ENCODE measurements at regions not wholly inside any gene's neighbourhood (a gene's known extent, or its start where the extent isn't known, plus 50 kb on each side); places are given as distances from the start of the nearest gene placed in this dataset.

DNA sequence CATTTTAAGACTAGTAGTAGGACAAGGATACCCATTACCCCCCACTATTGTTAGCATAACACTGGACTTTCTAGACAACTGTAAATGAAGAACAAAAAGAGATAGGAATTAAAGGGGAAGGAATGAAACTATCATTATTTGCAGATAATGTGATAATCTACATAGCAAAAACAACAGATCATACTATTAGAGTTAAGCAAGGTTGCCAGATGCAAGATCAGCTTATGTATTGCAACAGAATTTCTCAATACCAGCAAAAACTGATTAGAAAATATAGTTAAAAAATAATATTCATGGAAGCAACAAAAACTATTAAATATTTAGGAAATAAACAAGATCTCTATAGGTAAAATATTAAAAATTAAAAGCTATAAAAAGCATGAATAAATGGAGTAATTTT, 194.4 kb upstream of the SPRED2 start:
- intact Hi-C loops (cut with micrococcal nuclease) = no loop called here
- Histone ChIP-seq H4K5ac (ENCODE audit: low read depth, low read length) (no peak overlapping the region), H2BK15ac (ENCODE audit: low read depth, low read length) (no peak overlapping the region), H3K9me3 (ENCODE audit: control insufficient read depth, insufficient read depth, low read length) (peaks cover 2% of the 10 kb centered on the region; the same call in 1 of the 2 replicates), H3K14ac (replicated peaks; ENCODE audit: low read depth, low read length) (no peak overlapping the region), H3K9ac (ENCODE audit: low read depth, low read length) (no peak overlapping the region), H3K27me3 (ENCODE audit: control insufficient read depth, insufficient read depth, low read length) (peaks cover 17% of the 10 kb centered on the region), H2BK5ac (ENCODE audit: low read depth, low read length, poor library complexity, severe bottlenecking) (no peak overlapping the region), H3K4me1 (ENCODE audit: control insufficient read depth, insufficient read depth, low read length) (peaks cover 7% of the 10 kb centered on the region; the same call in 1 of the 2 replicates), H3K4ac (ENCODE audit: low read depth, low read length) (no peak overlapping the region), H4K20me1 (ENCODE audit: insufficient read depth, low read length) (no peaks in the 10 kb centered on the region), H2AK9ac (replicated peaks; ENCODE audit: low read depth, low read length, poor library complexity) (no peak overlapping the region), H3K27ac (ENCODE audit: insufficient read depth, low read length) (no peak overlapping the region), H3K36me3 (ENCODE audit: control insufficient read depth, insufficient read depth, low read length) (no peaks in the 10 kb centered on the region), H3K18ac (ENCODE audit: low read depth, low read length) (no peak overlapping the region), H4K91ac (ENCODE audit: insufficient read depth, low read depth, low read length) (no peak overlapping the region), H2BK20ac (ENCODE audit: low read depth, low read length) (no peak overlapping the region), H3K9me1 (ENCODE audit: insufficient read depth, low read length) (peaks cover 3% of the 10 kb centered on the region; the same call in 1 of the 2 replicates), H3K79me1 (ENCODE audit: low read depth in 1 of 2, low read length in 2 of 2) (no peaks in the 10 kb centered on the region), H3K56ac (ENCODE audit: extremely low read depth, insufficient read depth, low read length) (no peak overlapping the region), H4K8ac (ENCODE audit: low read depth in 2 of 2, low read length in 2 of 2) (no peak overlapping the region), H2AK5ac (ENCODE audit: low read depth, low read length) (no peak overlapping the region), H2AFZ (replicated peaks; ENCODE audit: low read length, poor library complexity) (no peak overlapping the region), H3K23ac (ENCODE audit: low read depth, low read length) (no peak overlapping the region), H3K4me2 (ENCODE audit: low read depth, low read length) (no peak overlapping the region), H2BK120ac (ENCODE audit: low read depth, low read length) (no peak overlapping the region), H3K4me3 (ENCODE audit: insufficient read depth, low read depth, low read length) (no peak overlapping the region)
- DNase-seq (no peak), ATAC-seq (ENCODE audit: low read depth) (no peak)
- CTCF ChIA-PET = interaction anchor here (0.5 to 1.4 kb wide), 3 partner anchors 14 to 953 kb away, joined by 3 to 5 read pairs (median 3); no protein-coding TSS in a partner anchor
- POLR2A ChIA-PET (ENCODE audit: unreplicated experiment) = no interaction called here
- dilution Hi-C loops (cut with HindIII; ENCODE audit: low sequenced_read_pairs, unreplicated experiment) = no loop called here
- TF ChIP-seq CEBPB (IDR thresholded peaks at IDR 0.05; ENCODE audit: low read depth, low read length) (peak; percentile 24; the same call in 1 of the 2 replicates), CHD1 (IDR thresholded peaks at IDR 0.05; ENCODE audit: low read depth, low read length) (no peak)
- in situ Hi-C loops (cut with MboI; ENCODE audit: low sequenced_read_pairs) = loop anchor here (25.0 kb wide), 1 partner anchor 785 kb away; no protein-coding TSS in a partner anchor
- no TSS peak for BruUV-seq (replicated peaks)

Data from IMR-90 (cell line).